ENCODE measurements at regions not wholly inside any gene's neighbourhood (a gene's known extent, or its start where the extent isn't known, plus 50 kb on each side); places are given as distances from the start of the nearest gene placed in this dataset.

GRCh38 chr12:67446716-67447115 lies 177.6 kb downstream of the CAND1 start:
- H3K9ac ChIP-seq (ENCODE audit: control insufficient read depth, extremely low read depth, insufficient read depth, low read length): no peak overlapping the region
- H3K27me3 ChIP-seq (ENCODE audit: control insufficient read depth, extremely low read depth, insufficient read depth, low read length): peaks cover 3% of the 10 kb centered on the region
- H3K4me1 ChIP-seq (ENCODE audit: control insufficient read depth, extremely low read depth, insufficient read depth, low read length): peaks cover 5% of the 10 kb centered on the region
- no peaks in the 10 kb centered on the region for H3K79me2 ChIP-seq (ENCODE audit: control insufficient read depth, insufficient read depth, low read length)
- no peak overlapping the region for H3K4me3 ChIP-seq (ENCODE audit: control insufficient read depth in 2 of 3, extremely low read depth in 1 of 3, insufficient read depth in 2 of 3, low read depth in 1 of 3, low read length in 3 of 3)
- FAIRE-seq (no peak), DNase-seq (ENCODE audit: low read depth, low spot score) (no peak)
- no peak overlapping the region for H3K27ac ChIP-seq (ENCODE audit: control insufficient read depth, insufficient read depth, low read length)
- H3K36me3 ChIP-seq (ENCODE audit: control insufficient read depth in 2 of 2, extremely low read depth in 1 of 2, insufficient read depth in 2 of 2, low read length in 2 of 2): no peaks in the 10 kb centered on the region
- no peaks in the 10 kb centered on the region for H3K9me3 ChIP-seq (ENCODE audit: control insufficient read depth, low read depth, low read length)
- TF ChIP-seq CTCF (optimal IDR thresholded peaks at IDR 0.05 in 1 of 3, IDR thresholded peaks at IDR 0.05 in 1 of 3, conservative IDR thresholded peaks at IDR 0.05 in 1 of 3; ENCODE audit: extremely low read depth in 1 of 3, insufficient read depth in 2 of 3, low read length in 3 of 3) (no peak), EZH2 (IDR thresholded peaks at IDR 0.05; ENCODE audit: low read length) (no peak)
- dilution Hi-C loops (cut with MboI; ENCODE audit: extremely low pct_ligation_motif_present, low sequenced_read_pairs): no loop called here
- H2AFZ ChIP-seq (ENCODE audit: control insufficient read depth, low read length): no peak overlapping the region
- H3K9me1 ChIP-seq (ENCODE audit: control insufficient read depth, extremely low read depth, insufficient read depth, low read length): no peaks in the 10 kb centered on the region
- H4K20me1 ChIP-seq (ENCODE audit: control insufficient read depth, extremely low read depth, insufficient read depth, low read length): no peaks in the 10 kb centered on the region
- no peak overlapping the region for H3K4me2 ChIP-seq (ENCODE audit: control insufficient read depth, extremely low read depth, insufficient read depth, low read depth, low read length)

DNA sequence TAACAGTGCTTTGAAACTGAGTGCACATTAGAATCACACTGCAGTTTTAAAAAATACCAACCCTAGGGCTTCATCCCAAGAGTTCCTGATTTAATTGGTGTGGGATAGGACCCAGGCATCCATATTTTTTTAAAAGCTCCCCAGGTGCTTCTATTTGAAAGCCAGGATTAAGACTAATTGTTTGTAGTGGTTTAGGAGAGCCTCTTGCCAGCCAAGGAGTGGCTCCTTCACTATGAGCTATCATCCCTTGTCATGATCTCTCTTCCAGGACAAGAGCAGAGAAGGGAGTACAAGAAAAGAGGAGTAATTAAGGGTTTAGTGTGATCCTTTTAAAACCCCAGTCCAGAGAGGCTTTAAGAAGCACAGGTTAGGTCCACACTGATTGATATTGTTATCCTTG lies 178.0 kb downstream of the CAND1 start:
- Histone ChIP-seq H3K27me3 (ENCODE audit: control insufficient read depth, extremely low read depth, insufficient read depth, low read length) (peaks cover 3% of the 10 kb centered on the region), H2AFZ (ENCODE audit: control insufficient read depth, low read length) (no peak overlapping the region), H3K4me3 (ENCODE audit: control insufficient read depth in 2 of 3, extremely low read depth in 1 of 3, insufficient read depth in 2 of 3, low read depth in 1 of 3, low read length in 3 of 3) (no peak overlapping the region), H3K4me1 (ENCODE audit: control insufficient read depth, extremely low read depth, insufficient read depth, low read length) (peaks cover 1% of the 10 kb centered on the region), H3K4me2 (ENCODE audit: control insufficient read depth, extremely low read depth, insufficient read depth, low read depth, low read length) (no peak overlapping the region), H3K27ac (ENCODE audit: control insufficient read depth, insufficient read depth, low read length) (no peak overlapping the region), H3K36me3 (ENCODE audit: control insufficient read depth in 2 of 2, extremely low read depth in 1 of 2, insufficient read depth in 2 of 2, low read length in 2 of 2) (no peaks in the 10 kb centered on the region), H4K20me1 (ENCODE audit: control insufficient read depth, extremely low read depth, insufficient read depth, low read length) (no peaks in the 10 kb centered on the region), H3K79me2 (ENCODE audit: control insufficient read depth, insufficient read depth, low read length) (no peaks in the 10 kb centered on the region), H3K9me1 (ENCODE audit: control insufficient read depth, extremely low read depth, insufficient read depth, low read length) (no peaks in the 10 kb centered on the region), H3K9me3 (ENCODE audit: control insufficient read depth, low read depth, low read length) (no peaks in the 10 kb centered on the region), H3K9ac (ENCODE audit: control insufficient read depth, extremely low read depth, insufficient read depth, low read length) (no peak overlapping the region)
- dilution Hi-C loops (cut with MboI; ENCODE audit: extremely low pct_ligation_motif_present, low sequenced_read_pairs): no loop called here
- FAIRE-seq (no peak), DNase-seq (ENCODE audit: low read depth, low spot score) (no peak)
- TF ChIP-seq CTCF (optimal IDR thresholded peaks at IDR 0.05 in 1 of 3, IDR thresholded peaks at IDR 0.05 in 1 of 3, conservative IDR thresholded peaks at IDR 0.05 in 1 of 3; ENCODE audit: extremely low read depth in 1 of 3, insufficient read depth in 2 of 3, low read length in 3 of 3): no peak
- no peak for TF ChIP-seq EZH2 (IDR thresholded peaks at IDR 0.05; ENCODE audit: low read length)

Data from keratinocyte (primary cell).